ENCODE measurements at regions not wholly inside any gene's neighbourhood (a gene's known extent, or its start where the extent isn't known, plus 50 kb on each side); places are given as distances from the start of the nearest gene placed in this dataset.
"Not testable (repeated sequence)": the region's sequence is repeated elsewhere in the genome, so short reads cannot be mapped to it uniquely, and the experiment has no call there.

- no peaks in the 10 kb centered on the region for H3K4me1 ChIP-seq (ENCODE audit: insufficient read depth, low read length)
- H3K27me3 ChIP-seq (ENCODE audit: insufficient read depth, low read length) = no peaks in the 10 kb centered on the region
- no peaks in the 10 kb centered on the region for H3K9me3 ChIP-seq (ENCODE audit: low read depth, low read length)
- H3K4me3 ChIP-seq (ENCODE audit: low read length) = no peak overlapping the region
Observed at GRCh38 chr3:106969596-106969995, 407.6 kb upstream of the CCDC54 start.

- Histone ChIP-seq H3K9me3 (ENCODE audit: low read depth, low read length) (no peaks in the 10 kb centered on the region), H3K27me3 (ENCODE audit: insufficient read depth, low read length) (no peaks in the 10 kb centered on the region), H3K4me1 (ENCODE audit: insufficient read depth, low read length) (no peaks in the 10 kb centered on the region), H3K4me3 (ENCODE audit: low read length) (no peak overlapping the region)
Observed at GRCh38 chr3:106981392-106981791, 395.8 kb upstream of the CCDC54 start.

GRCh38 chr3:106985721-106986120, 391.5 kb upstream of the CCDC54 start:
- Histone ChIP-seq H3K4me3 (ENCODE audit: low read length) (no peak overlapping the region), H3K27me3 (ENCODE audit: insufficient read depth, low read length) (no peaks in the 10 kb centered on the region), H3K9me3 (ENCODE audit: low read depth, low read length) (no peaks in the 10 kb centered on the region), H3K4me1 (ENCODE audit: insufficient read depth, low read length) (no peaks in the 10 kb centered on the region)

DNA sequence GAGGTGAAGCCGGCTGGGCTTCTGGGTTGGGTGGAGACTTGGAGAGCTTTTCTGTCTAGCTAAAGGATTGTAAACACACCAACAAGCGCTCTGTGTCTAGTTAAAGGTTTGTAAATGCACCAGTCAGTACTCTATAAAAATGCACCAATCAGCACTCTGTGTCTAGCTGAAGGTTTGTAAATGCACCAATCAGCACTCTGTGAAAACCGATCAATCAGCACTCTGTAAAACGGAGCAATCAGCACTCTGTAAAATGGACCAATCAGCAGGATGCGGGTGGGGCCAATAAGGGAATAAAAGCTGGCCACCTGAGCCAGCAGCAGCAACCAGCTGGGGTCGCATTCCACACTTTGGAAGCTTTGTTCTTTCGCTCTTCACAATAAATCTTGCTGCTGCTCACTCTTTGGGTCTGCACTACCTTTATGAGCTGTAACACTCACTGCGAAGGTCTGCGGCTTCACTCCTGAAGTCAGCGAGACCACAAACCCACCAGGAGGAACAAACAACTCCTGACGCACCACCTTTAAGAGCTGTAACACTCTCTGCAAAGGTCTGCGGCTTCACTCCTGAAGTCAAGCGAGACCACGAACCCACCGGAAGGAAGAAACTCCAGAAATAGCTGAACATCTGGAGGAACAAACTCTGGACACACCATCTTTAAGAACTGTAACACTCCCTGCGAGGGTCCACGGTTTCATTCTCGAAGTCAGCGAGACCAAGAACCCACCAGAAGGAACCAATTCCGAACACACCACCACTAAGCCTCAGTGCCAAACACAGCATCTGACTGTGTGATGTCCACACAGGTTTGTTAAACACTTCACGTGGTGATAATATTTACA, 378.2 kb upstream of the CCDC54 start:
- H3K4me1 ChIP-seq (ENCODE audit: insufficient read depth, low read length); H3K4me3 ChIP-seq (ENCODE audit: low read length); H3K9me3 ChIP-seq (ENCODE audit: low read depth, low read length); H3K27me3 ChIP-seq (ENCODE audit: insufficient read depth, low read length): not testable (repeated sequence)

GRCh38 chr3:107001635-107002034, 375.6 kb upstream of the CCDC54 start:
- no peaks in the 10 kb centered on the region for H3K27me3 ChIP-seq (ENCODE audit: insufficient read depth, low read length)
- no peak overlapping the region for H3K4me3 ChIP-seq (ENCODE audit: low read length)
- no peaks in the 10 kb centered on the region for H3K4me1 ChIP-seq (ENCODE audit: insufficient read depth, low read length)
- no peaks in the 10 kb centered on the region for H3K9me3 ChIP-seq (ENCODE audit: low read depth, low read length)

DNA sequence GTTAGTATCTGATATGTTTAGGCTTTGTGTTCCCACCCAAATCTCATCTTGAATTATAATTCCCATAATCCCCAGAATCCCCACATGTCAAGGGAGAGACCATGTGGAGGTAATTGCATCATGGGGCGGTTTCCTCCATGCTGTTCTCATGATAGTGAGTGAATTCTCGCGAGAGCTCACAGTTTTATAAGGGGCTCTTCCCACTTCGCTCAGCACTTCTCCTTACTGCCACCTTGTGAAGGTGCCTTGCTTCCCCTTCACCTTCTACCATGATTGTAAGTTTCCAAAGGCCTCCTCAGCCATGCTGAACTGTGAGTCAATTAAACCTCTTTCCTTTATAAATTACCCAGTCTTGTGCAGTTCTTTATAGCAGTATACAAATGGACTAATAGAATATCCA, 371.9 kb upstream of the CCDC54 start:
- not testable (repeated sequence) for H3K27me3 ChIP-seq (ENCODE audit: insufficient read depth, low read length); H3K4me1 ChIP-seq (ENCODE audit: insufficient read depth, low read length); H3K9me3 ChIP-seq (ENCODE audit: low read depth, low read length); H3K4me3 ChIP-seq (ENCODE audit: low read length)

DNA sequence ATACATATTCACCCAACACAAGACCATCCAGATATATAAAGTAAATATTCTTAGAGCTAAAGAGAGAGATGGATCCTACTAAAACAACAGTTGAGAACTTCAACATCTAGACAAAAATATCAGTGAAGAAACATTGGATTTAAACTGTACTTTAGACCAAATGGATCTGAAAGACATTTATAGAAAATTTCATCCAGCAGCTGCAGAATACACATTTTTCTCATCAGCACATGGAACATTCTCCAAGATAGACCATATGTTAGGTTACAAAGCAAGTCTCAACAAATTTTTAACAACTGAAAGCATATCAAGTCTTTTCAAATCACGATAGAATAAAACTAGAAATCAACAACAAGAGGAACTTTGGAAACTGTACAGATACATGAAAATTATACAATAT, 369.0 kb upstream of the CCDC54 start:
- Histone ChIP-seq H3K4me1 (ENCODE audit: insufficient read depth, low read length) (no peaks in the 10 kb centered on the region), H3K9me3 (ENCODE audit: low read depth, low read length) (peaks cover 5% of the 10 kb centered on the region), H3K27me3 (ENCODE audit: insufficient read depth, low read length) (no peaks in the 10 kb centered on the region), H3K4me3 (ENCODE audit: low read length) (no peak overlapping the region)

DNA sequence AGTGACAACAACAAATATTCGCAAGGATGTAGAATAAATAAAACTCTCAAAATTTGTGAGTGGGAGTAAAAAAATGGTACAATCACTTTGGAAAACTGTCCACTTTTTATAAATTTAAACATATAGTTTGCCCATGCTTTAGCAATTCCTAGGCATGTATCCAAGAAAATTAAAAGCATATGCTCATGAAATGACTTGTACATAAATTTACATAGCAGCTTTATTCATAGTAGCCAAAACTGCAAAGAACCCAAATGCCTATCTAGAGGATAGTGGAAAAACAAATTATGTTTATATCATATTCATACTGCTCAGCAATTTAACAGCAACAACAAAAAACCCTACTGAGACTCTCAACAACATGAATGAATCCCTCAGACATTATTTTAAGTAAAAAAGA, 363.6 kb upstream of the CCDC54 start:
- no peaks in the 10 kb centered on the region for H3K27me3 ChIP-seq (ENCODE audit: insufficient read depth, low read length)
- H3K4me3 ChIP-seq (ENCODE audit: low read length) = no peak overlapping the region
- H3K4me1 ChIP-seq (ENCODE audit: insufficient read depth, low read length) = no peaks in the 10 kb centered on the region
- peaks cover 5% of the 10 kb centered on the region for H3K9me3 ChIP-seq (ENCODE audit: low read depth, low read length)

DNA sequence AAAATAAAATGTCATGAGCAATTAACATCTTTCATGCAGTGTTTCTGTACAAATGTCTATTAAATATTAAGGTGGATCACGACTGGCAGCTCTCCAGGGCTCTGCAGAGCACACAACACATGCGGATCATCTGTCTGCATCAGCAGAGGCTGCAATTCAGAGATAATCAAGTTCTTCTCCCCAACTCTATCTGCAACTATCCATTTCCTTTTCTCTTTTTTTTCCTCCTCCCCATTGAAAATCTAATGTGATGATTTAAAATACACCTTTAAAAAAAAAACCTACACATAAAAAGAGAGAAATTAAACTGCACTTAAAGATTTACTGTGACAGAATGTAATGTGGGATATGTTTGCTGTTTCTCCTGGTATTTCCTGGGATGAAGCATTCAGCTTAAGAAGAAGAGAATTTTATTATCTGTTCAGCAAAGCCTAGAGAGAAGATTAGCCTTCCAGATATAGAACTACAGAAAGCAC, 352.6 kb upstream of the CCDC54 start:
- Histone ChIP-seq H3K27me3 (ENCODE audit: insufficient read depth, low read length) (no peaks in the 10 kb centered on the region), H3K9me3 (ENCODE audit: low read depth, low read length) (no peaks in the 10 kb centered on the region), H3K4me1 (ENCODE audit: insufficient read depth, low read length) (no peaks in the 10 kb centered on the region), H3K4me3 (ENCODE audit: low read length) (no peak overlapping the region)

- no peaks in the 10 kb centered on the region for H3K27me3 ChIP-seq (ENCODE audit: insufficient read depth, low read length)
- H3K4me3 ChIP-seq (ENCODE audit: low read length) = no peak overlapping the region
- H3K9me3 ChIP-seq (ENCODE audit: low read depth, low read length) = no peaks in the 10 kb centered on the region
- H3K4me1 ChIP-seq (ENCODE audit: insufficient read depth, low read length) = no peaks in the 10 kb centered on the region
Observed at GRCh38 chr3:107025961-107026360, 351.3 kb upstream of the CCDC54 start.

DNA sequence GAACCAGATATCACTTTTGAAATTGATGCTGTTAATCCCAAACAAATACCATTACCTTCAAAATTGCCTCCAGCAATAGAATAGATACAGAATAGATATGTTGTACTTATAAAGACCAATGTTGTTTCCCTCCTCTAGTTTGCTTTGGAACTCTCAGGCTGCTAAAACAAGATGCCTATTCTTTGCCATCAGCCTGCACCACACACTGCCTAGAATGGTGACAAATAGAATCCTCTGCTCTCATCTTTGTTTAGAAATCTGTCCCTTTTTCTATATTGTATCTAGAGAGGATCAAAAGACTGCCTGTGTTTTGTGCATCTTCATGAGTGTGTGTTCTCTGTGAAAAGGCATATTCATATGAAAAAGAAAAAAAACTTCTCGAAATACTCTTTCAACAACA, 349.2 kb upstream of the CCDC54 start:
- Histone ChIP-seq H3K4me1 (ENCODE audit: insufficient read depth, low read length) (no peaks in the 10 kb centered on the region), H3K9me3 (ENCODE audit: low read depth, low read length) (no peaks in the 10 kb centered on the region), H3K27me3 (ENCODE audit: insufficient read depth, low read length) (no peaks in the 10 kb centered on the region), H3K4me3 (ENCODE audit: low read length) (no peak overlapping the region)

DNA sequence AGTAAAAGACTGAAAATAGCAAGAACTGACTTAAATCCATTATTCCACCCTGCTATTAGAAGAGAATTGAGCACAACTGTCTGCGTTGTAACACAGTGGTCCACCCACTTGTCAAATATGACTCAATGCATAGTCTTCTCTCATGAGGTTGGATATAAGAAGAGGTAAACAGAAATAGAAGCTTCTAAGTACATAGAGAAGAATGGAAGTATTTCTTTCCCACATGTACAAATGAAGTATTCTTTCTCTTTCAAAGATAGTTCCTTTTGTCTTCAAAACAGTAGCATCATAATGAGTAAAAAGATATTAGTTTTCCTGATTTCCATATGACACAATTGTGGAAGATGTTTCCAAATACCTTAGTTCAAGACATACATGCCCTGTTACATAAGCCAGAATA, 348.6 kb upstream of the CCDC54 start:
- Histone ChIP-seq H3K9me3 (ENCODE audit: low read depth, low read length) (no peaks in the 10 kb centered on the region), H3K4me3 (ENCODE audit: low read length) (no peak overlapping the region), H3K4me1 (ENCODE audit: insufficient read depth, low read length) (no peaks in the 10 kb centered on the region), H3K27me3 (ENCODE audit: insufficient read depth, low read length) (no peaks in the 10 kb centered on the region)

DNA sequence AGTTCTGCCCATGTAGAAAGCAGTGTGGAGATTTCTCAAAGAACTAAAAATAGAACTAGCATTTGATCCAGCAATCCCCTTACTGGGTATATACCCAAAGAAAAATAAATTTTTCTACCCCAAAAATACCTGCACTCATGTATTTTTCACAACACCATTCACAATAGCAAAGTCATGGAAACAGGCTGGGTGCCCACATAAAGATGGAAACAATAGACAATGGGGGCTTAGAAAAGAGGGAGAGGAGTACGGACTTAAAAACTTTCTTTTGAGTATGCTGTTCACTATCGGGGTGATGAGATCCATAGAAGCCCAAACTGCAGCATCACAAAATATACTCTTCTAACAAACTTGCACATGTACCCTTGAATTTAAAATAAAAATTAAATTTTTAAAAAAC, 345.1 kb upstream of the CCDC54 start:
- H3K27me3 ChIP-seq (ENCODE audit: insufficient read depth, low read length) = no peaks in the 10 kb centered on the region
- H3K9me3 ChIP-seq (ENCODE audit: low read depth, low read length) = no peaks in the 10 kb centered on the region
- no peak overlapping the region for H3K4me3 ChIP-seq (ENCODE audit: low read length)
- H3K4me1 ChIP-seq (ENCODE audit: insufficient read depth, low read length) = no peaks in the 10 kb centered on the region

- Histone ChIP-seq H3K9me3 (ENCODE audit: low read depth, low read length) (no peaks in the 10 kb centered on the region), H3K4me1 (ENCODE audit: insufficient read depth, low read length) (no peaks in the 10 kb centered on the region)
Observed at GRCh38 chr3:107034142-107034541, 343.1 kb upstream of the CCDC54 start.

GRCh38 chr3:107035176-107035575, 342.1 kb upstream of the CCDC54 start:
- H3K4me1 ChIP-seq (ENCODE audit: insufficient read depth, low read length) = no peaks in the 10 kb centered on the region
- no peaks in the 10 kb centered on the region for H3K27me3 ChIP-seq (ENCODE audit: insufficient read depth, low read length)
- H3K9me3 ChIP-seq (ENCODE audit: low read depth, low read length) = no peaks in the 10 kb centered on the region
- H3K4me3 ChIP-seq (ENCODE audit: low read length) = no peak overlapping the region

More at GRCh38 chr3:107034142-107034541, 343.1 kb upstream of the CCDC54 start:
- no peaks in the 10 kb centered on the region for H3K27me3 ChIP-seq (ENCODE audit: insufficient read depth, low read length)
- H3K4me3 ChIP-seq (ENCODE audit: low read length) = no peak overlapping the region

DNA sequence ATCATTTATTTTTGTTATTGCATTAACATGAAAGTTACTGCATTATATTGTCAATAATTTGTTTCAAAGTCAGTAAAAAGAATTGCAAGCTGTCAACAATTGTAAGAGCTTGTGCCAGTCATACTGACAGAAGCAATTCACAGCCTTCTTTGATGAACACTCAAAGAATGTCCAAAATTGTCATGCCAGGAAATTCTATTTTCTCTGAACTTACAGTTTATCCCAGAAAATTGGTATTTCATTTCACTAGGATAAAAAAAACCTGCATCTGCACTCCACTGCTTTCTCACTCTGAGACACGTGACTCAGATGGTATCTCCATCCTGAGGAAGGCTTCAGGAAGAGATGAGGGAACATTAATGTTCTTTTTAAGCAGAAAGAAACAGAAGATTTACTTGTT, 332.6 kb upstream of the CCDC54 start:
- no peaks in the 10 kb centered on the region for H3K4me1 ChIP-seq (ENCODE audit: insufficient read depth, low read length)
- no peaks in the 10 kb centered on the region for H3K27me3 ChIP-seq (ENCODE audit: insufficient read depth, low read length)
- no peaks in the 10 kb centered on the region for H3K9me3 ChIP-seq (ENCODE audit: low read depth, low read length)
- H3K4me3 ChIP-seq (ENCODE audit: low read length) = no peak overlapping the region

All from mononuclear cell (primary cell).